ENCODE measurements at regions not wholly inside any gene's neighbourhood (a gene's known extent, or its start where the extent isn't known, plus 50 kb on each side); places are given as distances from the start of the nearest gene placed in this dataset.

- TF ChIP-seq POLR2A (IDR thresholded peaks at IDR 0.05; ENCODE audit: low read depth, low read length) (no peak), JUN (IDR thresholded peaks at IDR 0.05; ENCODE audit: borderline replicate concordance, insufficient read depth, insufficient read length, low read depth) (peak; percentile 62), POLR2AphosphoS5 (IDR thresholded peaks at IDR 0.05; ENCODE audit: insufficient read depth, low read depth, low read length) (no peak), MAX (IDR thresholded peaks at IDR 0.05; ENCODE audit: insufficient read depth, insufficient read length) (no peak), EZH2 (IDR thresholded peaks at IDR 0.05; ENCODE audit: borderline replicate concordance, low read depth, low read length, severe bottlenecking) (no peak), MYC (IDR thresholded peaks at IDR 0.05; ENCODE audit: low read depth, low read length) (no peak), FOS (IDR thresholded peaks at IDR 0.05; ENCODE audit: borderline replicate concordance, insufficient read depth, low read length) (peak; percentile 60)
- TF ChIP-seq, protein P1, sequence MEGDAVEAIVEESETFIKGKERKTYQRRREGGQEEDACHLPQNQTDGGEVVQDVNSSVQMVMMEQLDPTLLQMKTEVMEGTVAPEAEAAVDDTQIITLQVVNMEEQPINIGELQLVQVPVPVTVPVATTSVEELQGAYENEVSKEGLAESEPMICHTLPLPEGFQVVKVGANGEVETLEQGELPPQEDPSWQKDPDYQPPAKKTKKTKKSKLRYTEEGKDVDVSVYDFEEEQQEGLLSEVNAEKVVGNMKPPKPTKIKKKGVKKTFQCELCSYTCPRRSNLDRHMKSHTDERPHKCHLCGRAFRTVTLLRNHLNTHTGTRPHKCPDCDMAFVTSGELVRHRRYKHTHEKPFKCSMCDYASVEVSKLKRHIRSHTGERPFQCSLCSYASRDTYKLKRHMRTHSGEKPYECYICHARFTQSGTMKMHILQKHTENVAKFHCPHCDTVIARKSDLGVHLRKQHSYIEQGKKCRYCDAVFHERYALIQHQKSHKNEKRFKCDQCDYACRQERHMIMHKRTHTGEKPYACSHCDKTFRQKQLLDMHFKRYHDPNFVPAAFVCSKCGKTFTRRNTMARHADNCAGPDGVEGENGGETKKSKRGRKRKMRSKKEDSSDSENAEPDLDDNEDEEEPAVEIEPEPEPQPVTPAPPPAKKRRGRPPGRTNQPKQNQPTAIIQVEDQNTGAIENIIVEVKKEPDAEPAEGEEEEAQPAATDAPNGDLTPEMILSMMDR (IDR thresholded peaks at IDR 0.05; ENCODE audit: extremely low read depth in 1 of 2, insufficient read depth in 1 of 2, low read depth in 1 of 2, low read length in 2 of 2), result no peak
Observed at GRCh38 chr5:68046445-68046844, 169.1 kb upstream of the PIK3R1 start.

Measured in endothelial cell of umbilical vein (primary cell).